ENCODE measurements at regions not wholly inside any gene's neighbourhood (a gene's known extent, or its start where the extent isn't known, plus 50 kb on each side); places are given as distances from the start of the nearest gene placed in this dataset.

GRCh38 chr22:47327241-47327640, 564.8 kb downstream of the TBC1D22A start:
- no peak for DNase-seq (ENCODE audit: low read depth in 1 of 2, low spot score in 1 of 2)
- in situ Hi-C loops (cut with HindIII; ENCODE audit: low pct_unique_long_range_greater_than_20kb, low sequenced_read_pairs): no loop called here
- no peak for TF ChIP-seq JUND (IDR thresholded peaks at IDR 0.05; ENCODE audit: low read depth)

GRCh38 chr22:47325249-47325648, 562.8 kb downstream of the TBC1D22A start:
- in situ Hi-C loops (cut with HindIII; ENCODE audit: low pct_unique_long_range_greater_than_20kb, low sequenced_read_pairs): no loop called here
- TF ChIP-seq JUND (IDR thresholded peaks at IDR 0.05; ENCODE audit: low read depth): no peak

GRCh38 chr22:47324435-47324990, 562.1 kb downstream of the TBC1D22A start:
- DNase-seq (ENCODE audit: low read depth in 1 of 2, low spot score in 1 of 2): no peak
- in situ Hi-C loops (cut with HindIII; ENCODE audit: low pct_unique_long_range_greater_than_20kb, low sequenced_read_pairs): no loop called here
- no peak for TF ChIP-seq JUND (IDR thresholded peaks at IDR 0.05; ENCODE audit: low read depth)

More at GRCh38 chr22:47325249-47325648, 562.8 kb downstream of the TBC1D22A start:
- no peak for DNase-seq (ENCODE audit: low read depth in 1 of 2, low spot score in 1 of 2)

GRCh38 chr22:47323518-47323917, 561.1 kb downstream of the TBC1D22A start:
- no peak for TF ChIP-seq JUND (IDR thresholded peaks at IDR 0.05; ENCODE audit: low read depth)
- no peak for DNase-seq (ENCODE audit: low read depth in 1 of 2, low spot score in 1 of 2)
- in situ Hi-C loops (cut with HindIII; ENCODE audit: low pct_unique_long_range_greater_than_20kb, low sequenced_read_pairs): no loop called here

GRCh38 chr22:47322854-47323253, 560.4 kb downstream of the TBC1D22A start:
- no peak for TF ChIP-seq JUND (IDR thresholded peaks at IDR 0.05; ENCODE audit: low read depth)
- in situ Hi-C loops (cut with HindIII; ENCODE audit: low pct_unique_long_range_greater_than_20kb, low sequenced_read_pairs): no loop called here
- no peak for DNase-seq (ENCODE audit: low read depth in 1 of 2, low spot score in 1 of 2)

GRCh38 chr22:47320560-47320959, 558.1 kb downstream of the TBC1D22A start:
- no peak for TF ChIP-seq JUND (IDR thresholded peaks at IDR 0.05; ENCODE audit: low read depth)
- DNase-seq (ENCODE audit: low read depth in 1 of 2, low spot score in 1 of 2): no peak
- in situ Hi-C loops (cut with HindIII; ENCODE audit: low pct_unique_long_range_greater_than_20kb, low sequenced_read_pairs): no loop called here

- no peak for TF ChIP-seq JUND (IDR thresholded peaks at IDR 0.05; ENCODE audit: low read depth)
- in situ Hi-C loops (cut with HindIII; ENCODE audit: low pct_unique_long_range_greater_than_20kb, low sequenced_read_pairs): no loop called here
- no peak for DNase-seq (ENCODE audit: low read depth in 1 of 2, low spot score in 1 of 2)
Measured at GRCh38 chr22:47318041-47318737, 555.7 kb downstream of the TBC1D22A start.

- in situ Hi-C loops (cut with HindIII; ENCODE audit: low pct_unique_long_range_greater_than_20kb, low sequenced_read_pairs): no loop called here
- DNase-seq (ENCODE audit: low read depth in 1 of 2, low spot score in 1 of 2): no peak
- TF ChIP-seq JUND (IDR thresholded peaks at IDR 0.05; ENCODE audit: low read depth): no peak
Measured at GRCh38 chr22:47315862-47316419, 553.5 kb downstream of the TBC1D22A start.

DNA sequence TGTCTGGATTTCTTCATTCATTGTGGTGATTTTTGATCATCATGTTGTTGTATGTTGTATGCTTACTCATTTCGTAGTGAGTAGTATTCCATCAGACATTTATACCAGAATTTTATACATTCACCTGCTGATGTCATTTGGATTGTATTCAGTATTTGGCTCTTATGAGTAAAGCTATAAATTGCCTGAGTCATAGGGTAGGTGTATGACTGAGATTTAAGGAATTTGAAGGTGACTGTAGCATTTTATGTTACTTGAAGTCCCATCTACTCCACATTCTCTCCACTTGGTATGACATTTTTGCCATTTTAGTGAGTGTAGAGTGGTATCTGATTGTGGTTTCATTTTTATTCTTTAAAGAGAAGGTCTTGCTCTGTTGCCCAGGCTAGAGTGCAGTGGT, 548.2 kb downstream of the TBC1D22A start:
- DNase-seq (ENCODE audit: low read depth in 1 of 2, low spot score in 1 of 2): no peak
- no peak for TF ChIP-seq JUND (IDR thresholded peaks at IDR 0.05; ENCODE audit: low read depth)
- in situ Hi-C loops (cut with HindIII; ENCODE audit: low pct_unique_long_range_greater_than_20kb, low sequenced_read_pairs): no loop called here

DNA sequence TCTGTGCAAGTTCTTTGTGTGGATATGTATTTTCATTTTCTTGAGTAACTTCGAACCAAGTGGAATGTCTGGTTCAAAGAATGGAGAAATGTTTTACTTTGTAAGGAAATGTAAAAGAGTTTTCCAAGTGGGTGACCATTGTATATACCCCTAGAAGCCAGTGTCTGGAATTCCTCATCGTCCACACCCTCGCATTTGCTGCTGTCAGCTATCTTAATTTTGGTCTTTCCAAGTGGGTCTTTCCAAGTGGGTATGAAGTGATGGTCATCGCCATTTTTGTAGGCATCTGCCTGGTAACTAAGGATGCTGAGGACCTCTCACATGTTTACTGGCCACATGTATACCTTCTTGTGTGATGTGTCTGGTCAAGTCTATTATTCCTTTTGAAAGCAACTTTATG, 547.5 kb downstream of the TBC1D22A start:
- no peak for TF ChIP-seq JUND (IDR thresholded peaks at IDR 0.05; ENCODE audit: low read depth)
- in situ Hi-C loops (cut with HindIII; ENCODE audit: low pct_unique_long_range_greater_than_20kb, low sequenced_read_pairs): no loop called here
- no peak for DNase-seq (ENCODE audit: low read depth in 1 of 2, low spot score in 1 of 2)

- TF ChIP-seq JUND (IDR thresholded peaks at IDR 0.05; ENCODE audit: low read depth): no peak
- no peak for DNase-seq (ENCODE audit: low read depth in 1 of 2, low spot score in 1 of 2)
- in situ Hi-C loops (cut with HindIII; ENCODE audit: low pct_unique_long_range_greater_than_20kb, low sequenced_read_pairs): no loop called here
Measured at GRCh38 chr22:47309476-47309875, 547.0 kb downstream of the TBC1D22A start.

GRCh38 chr22:47308886-47309285, 546.4 kb downstream of the TBC1D22A start:
- DNase-seq (ENCODE audit: low read depth in 1 of 2, low spot score in 1 of 2): no peak
- in situ Hi-C loops (cut with HindIII; ENCODE audit: low pct_unique_long_range_greater_than_20kb, low sequenced_read_pairs): no loop called here
- TF ChIP-seq JUND (IDR thresholded peaks at IDR 0.05; ENCODE audit: low read depth): no peak

DNA sequence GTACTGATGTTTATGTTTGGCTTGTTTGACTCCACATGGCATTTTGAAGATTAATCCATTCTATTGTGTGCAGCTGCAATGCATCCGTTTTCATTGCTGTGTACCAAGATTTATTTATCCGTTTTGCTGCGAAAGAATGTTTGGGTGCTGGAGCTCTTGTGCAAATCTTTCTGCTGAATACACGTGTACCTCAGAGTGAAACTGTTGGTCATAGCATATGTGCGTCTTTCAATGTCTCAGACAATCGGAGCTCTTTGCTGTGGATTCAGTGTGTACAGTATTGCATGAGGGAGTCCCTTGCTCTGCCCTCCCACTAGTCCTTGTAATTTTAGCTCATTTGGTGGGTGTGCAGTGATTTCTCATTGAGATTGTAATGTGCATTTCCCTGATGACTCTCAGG, 545.4 kb downstream of the TBC1D22A start:
- in situ Hi-C loops (cut with HindIII; ENCODE audit: low pct_unique_long_range_greater_than_20kb, low sequenced_read_pairs): no loop called here
- DNase-seq (ENCODE audit: low read depth in 1 of 2, low spot score in 1 of 2): no peak
- TF ChIP-seq JUND (IDR thresholded peaks at IDR 0.05; ENCODE audit: low read depth): no peak
